Duodenal mucosa (tissue), 2 donors: ENCODE measurements at regions not wholly inside any gene's neighbourhood (a gene's known extent, or its start where the extent isn't known, plus 50 kb on each side); places are given as distances from the start of the nearest gene placed in this dataset.
"Not testable (repeated sequence)": the region's sequence is repeated elsewhere in the genome, so short reads cannot be mapped to it uniquely, and the experiment has no call there.

Source experiments
- H3K27ac ChIP-seq: one replicate; pipeline ENCODE4 v1.7.0; 2013; ENCODE audit warnings: low read depth, low read length
- H3K27me3 ChIP-seq, 2 donors: one replicate each; pipeline ENCODE4 v1.7.0; 2013; ENCODE audit warnings: low read length in 2 of 2, control low read depth in 1 of 2; ENCODE audit not compliant: insufficient read depth in 2 of 2, control insufficient read depth in 1 of 2
- H3K36me3 ChIP-seq, 2 donors: one replicate each; pipeline ENCODE4 v1.7.0; 2013; ENCODE audit warnings: low read length in 2 of 2, control low read depth in 1 of 2; ENCODE audit not compliant: insufficient read depth in 2 of 2, control insufficient read depth in 1 of 2
- H3K4me1 ChIP-seq, 2 donors: one replicate each; pipeline ENCODE4 v1.7.0; 2013; ENCODE audit warnings: low read length in 2 of 2, control low read depth in 1 of 2; ENCODE audit not compliant: insufficient read depth in 2 of 2, control insufficient read depth in 1 of 2
- H3K4me3 ChIP-seq, 2 donors: one replicate each; pipeline ENCODE4 v1.7.0; 2013; ENCODE audit warnings: low read length in 2 of 2, low read depth in 1 of 2
- H3K9ac ChIP-seq, 2 donors: one replicate each; pipeline ENCODE4 v1.7.0; 2013; ENCODE audit warnings: low read length in 2 of 2, low read depth in 1 of 2
- H3K9me3 ChIP-seq, 2 donors: one replicate each; pipeline ENCODE4 v1.7.0; 2013; ENCODE audit warnings: low read length in 2 of 2, control low read depth in 1 of 2; ENCODE audit not compliant: control insufficient read depth in 1 of 2

- Histone ChIP-seq H3K9me3 (no peaks in the 10 kb centered on the region), H3K4me3 (no peak overlapping the region), H3K36me3 (no peaks in the 10 kb centered on the region), H3K27ac (no peak overlapping the region), H3K4me1 (no peaks in the 10 kb centered on the region), H3K9ac (no peak overlapping the region), H3K27me3 (no peaks in the 10 kb centered on the region)
Measured at GRCh38 chr2:186962085-186962747, 113.2 kb upstream of the ZSWIM2 start.

DNA sequence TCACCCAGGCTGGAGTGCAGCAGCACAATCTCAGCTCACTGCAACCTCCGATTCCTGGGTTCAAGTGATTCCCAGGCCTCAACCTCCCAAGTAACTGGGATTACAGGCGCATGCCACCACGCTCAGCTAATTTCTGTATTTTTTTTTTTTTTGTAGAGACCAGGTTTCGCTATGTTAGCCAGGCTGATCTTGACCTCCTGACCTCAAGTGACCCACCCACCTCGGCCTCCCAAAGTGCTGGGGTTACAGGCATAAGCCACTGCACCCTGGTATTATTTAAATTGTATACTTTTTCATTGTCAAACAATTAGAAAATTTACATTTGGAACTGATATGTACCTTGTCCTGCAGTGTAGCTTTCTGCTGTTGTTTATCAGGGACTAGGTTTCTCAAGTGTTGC, 111.3 kb upstream of the ZSWIM2 start:
- not testable (repeated sequence) for H3K9ac ChIP-seq, H3K27me3 ChIP-seq, H3K4me3 ChIP-seq, H3K9me3 ChIP-seq, H3K36me3 ChIP-seq, H3K4me1 ChIP-seq, H3K27ac ChIP-seq

DNA sequence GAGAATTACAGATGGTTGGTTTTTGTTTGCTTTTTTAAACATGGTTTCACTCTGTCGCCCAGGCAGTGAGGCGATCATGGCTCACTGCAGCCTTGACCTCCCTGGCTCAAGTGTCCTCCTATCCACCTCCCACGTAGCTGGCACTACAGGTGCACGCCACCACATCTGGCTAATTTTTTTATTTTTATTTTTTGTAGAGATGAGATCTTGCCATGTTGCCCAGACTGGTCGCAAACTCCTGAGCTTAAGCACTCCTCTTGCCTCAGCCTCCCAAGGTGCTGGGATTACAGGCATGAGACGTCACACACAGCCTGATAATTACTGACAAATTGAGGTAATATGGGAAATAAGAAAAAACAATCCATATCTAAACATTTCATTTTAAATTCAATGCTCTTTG, 110.5 kb upstream of the ZSWIM2 start:
- H3K27me3 ChIP-seq, result no peaks in the 10 kb centered on the region
- H3K9ac ChIP-seq, result no peak overlapping the region
- no peaks in the 10 kb centered on the region for H3K36me3 ChIP-seq
- no peak overlapping the region for H3K27ac ChIP-seq
- H3K9me3 ChIP-seq, result no peaks in the 10 kb centered on the region
- H3K4me1 ChIP-seq, result no peaks in the 10 kb centered on the region
- H3K4me3 ChIP-seq, result no peak overlapping the region

- H3K27me3 ChIP-seq, result no peaks in the 10 kb centered on the region
- no peaks in the 10 kb centered on the region for H3K36me3 ChIP-seq
- no peaks in the 10 kb centered on the region for H3K4me1 ChIP-seq
- no peak overlapping the region for H3K9ac ChIP-seq
- no peak overlapping the region for H3K27ac ChIP-seq
- H3K4me3 ChIP-seq, result no peak overlapping the region
- no peaks in the 10 kb centered on the region for H3K9me3 ChIP-seq
Measured at GRCh38 chr2:186950694-186951093, 101.7 kb upstream of the ZSWIM2 start.

- no peaks in the 10 kb centered on the region for H3K4me1 ChIP-seq
- H3K27ac ChIP-seq, result no peak overlapping the region
- no peak overlapping the region for H3K4me3 ChIP-seq
- H3K27me3 ChIP-seq, result no peaks in the 10 kb centered on the region
- H3K36me3 ChIP-seq, result no peaks in the 10 kb centered on the region
- no peak overlapping the region for H3K9ac ChIP-seq
- H3K9me3 ChIP-seq, result no peaks in the 10 kb centered on the region
Measured at GRCh38 chr2:186949726-186950256, 100.8 kb upstream of the ZSWIM2 start.

DNA sequence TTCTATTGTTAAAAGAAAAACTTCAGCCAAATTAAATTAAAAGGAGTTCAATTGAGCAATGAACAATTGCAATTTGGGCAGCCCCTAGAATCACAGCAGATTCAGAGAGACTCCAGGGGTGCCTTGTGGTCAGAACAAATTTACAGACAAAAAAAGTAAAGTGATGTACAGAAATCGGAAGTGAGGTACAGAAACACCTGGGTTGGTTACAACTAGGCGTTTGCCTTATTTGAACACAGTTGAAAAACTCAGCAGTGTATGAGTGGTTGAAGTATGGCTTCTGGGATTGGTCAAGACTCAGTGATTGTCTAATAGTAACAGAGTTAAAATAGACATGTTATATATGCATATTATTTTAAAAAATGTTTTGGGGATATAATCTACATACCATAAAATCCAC, 98.5 kb upstream of the ZSWIM2 start:
- Histone ChIP-seq H3K4me1 (no peaks in the 10 kb centered on the region), H3K9ac (no peak overlapping the region), H3K27ac (no peak overlapping the region), H3K27me3 (no peaks in the 10 kb centered on the region), H3K4me3 (no peak overlapping the region), H3K36me3 (no peaks in the 10 kb centered on the region), H3K9me3 (no peaks in the 10 kb centered on the region)

DNA sequence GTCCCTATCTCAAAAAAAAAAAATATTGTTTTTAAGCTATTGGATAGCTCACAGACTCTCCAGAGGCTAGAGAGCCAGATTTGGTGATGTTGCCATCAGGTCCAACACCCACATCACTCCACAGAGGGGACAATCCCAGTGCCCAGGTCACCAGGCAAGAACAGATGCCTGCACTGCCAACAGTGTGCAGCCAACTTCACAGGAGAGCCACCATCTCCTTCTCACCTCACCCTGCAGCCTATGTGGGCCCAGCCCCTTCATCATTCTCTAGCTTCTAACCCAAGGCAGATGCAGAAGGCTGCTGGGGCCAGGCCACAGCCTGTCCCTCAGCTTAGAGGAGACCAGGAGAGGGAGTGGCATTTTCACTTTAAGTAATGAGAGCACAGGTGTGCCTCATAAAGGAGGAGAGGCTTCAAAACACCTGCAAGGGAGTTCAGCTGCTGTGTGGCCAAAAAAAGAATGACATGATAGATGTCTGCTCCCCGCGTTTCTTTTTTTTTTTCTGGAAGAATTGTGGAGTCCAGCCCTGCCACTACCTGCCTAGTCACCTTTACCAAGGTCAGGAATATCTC, 98.0 kb upstream of the ZSWIM2 start:
- no peak overlapping the region for H3K27ac ChIP-seq
- H3K27me3 ChIP-seq, result no peaks in the 10 kb centered on the region
- H3K4me3 ChIP-seq, result no peak overlapping the region
- no peak overlapping the region for H3K9ac ChIP-seq
- H3K4me1 ChIP-seq, result no peaks in the 10 kb centered on the region
- no peaks in the 10 kb centered on the region for H3K9me3 ChIP-seq
- no peaks in the 10 kb centered on the region for H3K36me3 ChIP-seq

DNA sequence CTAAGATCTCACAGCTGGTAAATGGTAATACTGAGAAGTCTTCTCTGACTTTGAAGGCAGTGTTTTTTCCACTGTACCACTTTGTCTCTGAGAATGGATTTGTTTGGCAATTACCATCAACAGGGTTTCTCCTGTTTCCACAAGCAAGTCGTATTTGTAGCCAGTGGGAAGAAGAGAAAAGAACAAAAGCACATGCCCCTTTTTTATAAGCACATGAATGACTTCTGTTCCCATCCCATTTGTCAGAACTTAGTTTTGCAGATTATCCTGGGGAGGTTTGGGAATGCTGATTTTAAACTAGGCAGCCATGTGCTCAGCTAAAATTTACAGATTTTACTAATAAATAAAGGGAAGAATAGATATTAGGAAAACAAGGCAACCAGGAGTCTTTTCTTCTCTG, 92.9 kb upstream of the ZSWIM2 start:
- Histone ChIP-seq H3K4me1 (no peaks in the 10 kb centered on the region), H3K4me3 (no peak overlapping the region), H3K27me3 (no peaks in the 10 kb centered on the region)

DNA sequence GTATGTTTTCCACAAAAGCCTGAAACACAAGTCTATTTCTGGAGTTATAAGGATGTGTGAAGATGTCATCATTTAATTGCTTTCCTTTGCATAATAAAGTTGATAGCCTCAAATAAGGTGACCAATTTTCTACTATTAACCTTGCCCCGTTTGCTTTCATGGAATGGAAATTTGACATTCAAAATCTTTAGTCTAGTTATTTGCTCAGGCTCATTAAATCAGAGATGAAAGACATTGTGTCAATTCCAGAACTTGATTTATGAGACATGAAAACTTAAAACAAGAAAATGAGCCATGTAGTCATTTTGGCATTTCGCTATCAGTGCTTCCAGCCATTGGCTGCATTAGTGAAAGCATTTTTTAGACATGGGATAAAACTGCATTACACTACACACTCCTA, 91.5 kb upstream of the ZSWIM2 start:
- no peak overlapping the region for H3K9ac ChIP-seq
- no peaks in the 10 kb centered on the region for H3K4me1 ChIP-seq
- H3K27ac ChIP-seq, result no peak overlapping the region
- H3K27me3 ChIP-seq, result no peaks in the 10 kb centered on the region
- H3K36me3 ChIP-seq, result no peaks in the 10 kb centered on the region
- H3K4me3 ChIP-seq, result no peak overlapping the region
- no peaks in the 10 kb centered on the region for H3K9me3 ChIP-seq

More for the DNA sequence above, 92.9 kb upstream of the ZSWIM2 start:
- Histone ChIP-seq H3K27ac (no peak overlapping the region), H3K9ac (no peak overlapping the region), H3K36me3 (no peaks in the 10 kb centered on the region), H3K9me3 (no peaks in the 10 kb centered on the region)

- no peaks in the 10 kb centered on the region for H3K4me1 ChIP-seq
- no peaks in the 10 kb centered on the region for H3K9me3 ChIP-seq
- no peak overlapping the region for H3K4me3 ChIP-seq
- no peak overlapping the region for H3K27ac ChIP-seq
- no peaks in the 10 kb centered on the region for H3K27me3 ChIP-seq
- no peaks in the 10 kb centered on the region for H3K36me3 ChIP-seq
- H3K9ac ChIP-seq, result no peak overlapping the region
Measured at GRCh38 chr2:186934420-186934819, 85.5 kb upstream of the ZSWIM2 start.
